CD4-positive, alpha-beta T cell (primary cell): ENCODE measurements at regions not wholly inside any gene's neighbourhood (a gene's known extent, or its start where the extent isn't known, plus 50 kb on each side); places are given as distances from the start of the nearest gene placed in this dataset.

Experiments used
- ATAC-seq: fragments of 200-7000 bp; cut with Tn5 transposase; one replicate; pipeline ENCODE4 v1.10.0; 2022; ENCODE audit warnings: mild to moderate bottlenecking; ENCODE audit not compliant: poor library complexity
- CTCF ChIA-PET: fragments of 350-600 bp; sonication (Branson Sonifier 250); formaldehyde crosslinking; loops from one replicate; lab custom pipeline; 2021; ENCODE audit warnings: antibody characterized with exemption, inconsistent platforms; lab: Charles Lee
- POLR2A ChIA-PET: fragments of 350-600 bp; sonication (Branson Sonifier 250); formaldehyde crosslinking; loops from one replicate; lab custom pipeline; 2021; ENCODE audit warnings: antibody characterized with exemption, inconsistent platforms; lab: Charles Lee
- DNase-seq, 14 experiments: peaks; one replicate each; pipeline ENCODE4 v3.0.0-alpha.2; 2013 to 2020; ENCODE audit warnings: mixed read lengths in 2 of 14
- H3K27ac ChIP-seq, 2 donors: one replicate each; pipeline versions ENCODE4 v1.5.1 to v1.7.0; 2013; ENCODE audit warnings: low read length in 2 of 2, low read depth in 1 of 2, mild to moderate bottlenecking in 1 of 2
- H3K27me3 ChIP-seq, 2 experiments: 1 replicate in 1 of 2; 2 replicates in 1 of 2; pipeline versions ENCODE4 v1.6.1 to v1.7.0; 2013; ENCODE audit warnings: low read length in 2 of 2, control low read depth in 1 of 2, mild to moderate bottlenecking in 1 of 2, moderate library complexity in 1 of 2; ENCODE audit not compliant: insufficient read depth in 2 of 2, control insufficient read depth in 1 of 2
- H3K36me3 ChIP-seq: one replicate; pipeline ENCODE4 v1.6.1; 2013; ENCODE audit warnings: low read length, control low read depth; ENCODE audit not compliant: insufficient read depth
- H3K4me1 ChIP-seq: one replicate; pipeline ENCODE4 v1.6.1; 2013; ENCODE audit warnings: low read length, control low read depth; ENCODE audit not compliant: insufficient read depth
- H3K4me3 ChIP-seq: one replicate; pipeline ENCODE4 v1.5.1; 2013; ENCODE audit warnings: mild to moderate bottlenecking, low read length, moderate library complexity
- H3K9me3 ChIP-seq, 2 experiments: 1 replicate in 1 of 2; 2 replicates in 1 of 2; pipeline versions ENCODE4 v1.6.1 to v1.7.0; 2013; ENCODE audit warnings: low read length in 2 of 2, mild to moderate bottlenecking in 2 of 2, control low read depth in 1 of 2, moderate library complexity in 1 of 2; ENCODE audit not compliant: control insufficient read depth in 1 of 2, insufficient read depth in 1 of 2
- H3K27ac Mint-ChIP-seq: one replicate; pipeline ENCODE4 v1.8.0; 2020; ENCODE audit warnings: mixed read lengths
- H3K27me3 Mint-ChIP-seq: one replicate; pipeline ENCODE4 v1.8.0; 2021; ENCODE audit warnings: mixed read lengths
- H3K36me3 Mint-ChIP-seq: one replicate; pipeline ENCODE4 v1.8.0; 2021; ENCODE audit warnings: low read depth, mixed read lengths
- H3K4me1 Mint-ChIP-seq: one replicate; pipeline ENCODE4 v1.8.0; 2021; ENCODE audit warnings: low read depth, mixed read lengths
- H3K4me3 Mint-ChIP-seq: one replicate; pipeline ENCODE4 v1.8.0; 2020; ENCODE audit warnings: mild to moderate bottlenecking, mixed read lengths
- H3K9me3 Mint-ChIP-seq: one replicate; pipeline ENCODE4 v1.8.0; 2020; ENCODE audit warnings: mixed read lengths
- intact Hi-C, 2 experiments: fragments of 100-400 bp; cut with DNase I in 1 of 2; cut with micrococcal nuclease in 1 of 2; formaldehyde crosslinking; loops; one replicate each; pipeline versions ENCODE4 v1.15.1 to v1.9.0; 2023 to 2025; cut with DNase I, micrococcal nuclease
- TF ChIP-seq, protein P1 (sequence below): fragments of 200-600 bp; IDR thresholded peaks from one replicate; pipeline ENCODE4 v1.8.0; 2022; ENCODE audit warnings: antibody characterized with exemption, mild to moderate bottlenecking

DNA sequence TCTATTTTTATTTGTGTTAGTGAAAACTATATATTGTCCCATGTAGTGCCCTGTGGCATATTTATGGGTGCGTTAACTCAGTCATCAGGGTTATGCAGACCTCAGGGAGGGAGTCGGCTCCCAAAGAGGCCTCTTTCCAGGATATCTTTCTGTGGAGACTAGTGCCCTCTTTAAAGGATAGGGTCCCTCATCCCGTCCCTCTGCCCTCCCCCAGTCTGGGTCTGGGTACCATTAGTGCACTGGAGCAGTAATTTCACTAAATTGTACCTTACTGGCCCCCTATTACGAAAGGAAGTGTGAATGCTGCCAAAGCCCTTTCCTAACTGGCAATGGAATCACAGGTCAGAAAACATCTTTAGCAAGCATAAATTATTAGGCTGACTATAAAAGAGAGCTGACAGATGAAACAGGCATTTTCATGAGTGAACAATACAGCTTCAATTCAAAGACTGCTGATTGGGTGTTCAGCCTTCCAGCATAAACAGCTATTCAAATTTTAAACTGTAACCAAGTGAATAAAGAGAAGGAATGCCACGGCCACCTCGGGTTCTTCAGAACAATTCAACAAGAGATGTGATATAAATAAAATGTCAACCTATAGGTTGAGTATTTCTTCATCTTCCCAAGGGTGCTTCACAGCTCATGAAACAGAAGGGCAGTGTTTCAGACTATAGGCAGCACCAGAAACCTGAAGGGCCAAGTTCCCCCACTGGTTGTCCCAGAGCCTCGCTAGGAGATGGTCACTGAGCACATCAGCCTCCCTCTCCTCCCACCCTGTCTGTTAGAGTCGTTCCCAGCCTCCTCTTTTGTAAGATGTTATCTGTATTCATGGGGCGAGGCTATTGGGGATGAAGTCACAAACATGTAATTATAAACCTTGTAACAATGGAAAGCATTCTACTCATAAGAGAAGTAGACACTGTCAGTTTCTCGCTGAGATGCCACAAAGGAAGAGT is 318.7 kb downstream of the TMEM161B start:
- TF ChIP-seq, protein P1, sequence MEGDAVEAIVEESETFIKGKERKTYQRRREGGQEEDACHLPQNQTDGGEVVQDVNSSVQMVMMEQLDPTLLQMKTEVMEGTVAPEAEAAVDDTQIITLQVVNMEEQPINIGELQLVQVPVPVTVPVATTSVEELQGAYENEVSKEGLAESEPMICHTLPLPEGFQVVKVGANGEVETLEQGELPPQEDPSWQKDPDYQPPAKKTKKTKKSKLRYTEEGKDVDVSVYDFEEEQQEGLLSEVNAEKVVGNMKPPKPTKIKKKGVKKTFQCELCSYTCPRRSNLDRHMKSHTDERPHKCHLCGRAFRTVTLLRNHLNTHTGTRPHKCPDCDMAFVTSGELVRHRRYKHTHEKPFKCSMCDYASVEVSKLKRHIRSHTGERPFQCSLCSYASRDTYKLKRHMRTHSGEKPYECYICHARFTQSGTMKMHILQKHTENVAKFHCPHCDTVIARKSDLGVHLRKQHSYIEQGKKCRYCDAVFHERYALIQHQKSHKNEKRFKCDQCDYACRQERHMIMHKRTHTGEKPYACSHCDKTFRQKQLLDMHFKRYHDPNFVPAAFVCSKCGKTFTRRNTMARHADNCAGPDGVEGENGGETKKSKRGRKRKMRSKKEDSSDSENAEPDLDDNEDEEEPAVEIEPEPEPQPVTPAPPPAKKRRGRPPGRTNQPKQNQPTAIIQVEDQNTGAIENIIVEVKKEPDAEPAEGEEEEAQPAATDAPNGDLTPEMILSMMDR = no peak
- H3K4me1 Mint-ChIP-seq = no peaks in the 10 kb centered on the region
- H3K27ac ChIP-seq = no peak overlapping the region
- H3K9me3 Mint-ChIP-seq = peaks cover 3% of the 10 kb centered on the region
- DNase-seq (no peak), ATAC-seq (no peak)
- H3K36me3 ChIP-seq = no peaks in the 10 kb centered on the region
- POLR2A ChIA-PET = no interaction called here
- no peak overlapping the region for H3K4me3 Mint-ChIP-seq
- CTCF ChIA-PET = no interaction called here
- no peaks in the 10 kb centered on the region for H3K27me3 Mint-ChIP-seq
- H3K36me3 Mint-ChIP-seq = no peaks in the 10 kb centered on the region
- intact Hi-C loops = no loop called here
- no peaks in the 10 kb centered on the region for H3K9me3 ChIP-seq
- H3K4me1 ChIP-seq = no peaks in the 10 kb centered on the region
- no peaks in the 10 kb centered on the region for H3K27me3 ChIP-seq
- H3K27ac Mint-ChIP-seq = no peak overlapping the region
- H3K4me3 ChIP-seq = no peak overlapping the region

DNA sequence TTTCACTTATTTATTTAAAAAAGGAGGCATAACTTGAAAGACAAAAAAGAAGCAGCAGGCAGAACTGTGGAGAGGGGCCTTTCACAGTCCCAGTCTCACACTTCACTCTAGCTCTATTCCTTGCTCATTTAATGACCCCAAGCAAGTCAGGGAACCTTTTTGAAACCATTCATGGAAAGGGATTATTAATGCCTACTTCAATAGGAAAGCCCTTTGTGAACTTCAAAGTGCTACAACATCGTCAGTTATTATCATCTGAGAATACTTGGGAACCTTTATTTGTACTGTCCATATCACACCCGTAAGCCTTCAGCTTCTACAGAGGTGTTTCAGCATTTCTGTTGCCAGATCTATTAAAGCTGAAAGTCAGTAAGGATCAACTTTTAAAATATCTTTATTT is 320.2 kb downstream of the TMEM161B start:
- H3K4me1 Mint-ChIP-seq = no peaks in the 10 kb centered on the region
- no peaks in the 10 kb centered on the region for H3K4me1 ChIP-seq
- POLR2A ChIA-PET = no interaction called here
- H3K9me3 ChIP-seq = no peaks in the 10 kb centered on the region
- H3K9me3 Mint-ChIP-seq = peaks cover 3% of the 10 kb centered on the region
- no peak overlapping the region for H3K27ac ChIP-seq
- TF ChIP-seq, protein P1 = no peak
- H3K4me3 ChIP-seq = no peak overlapping the region
- CTCF ChIA-PET = no interaction called here
- H3K4me3 Mint-ChIP-seq = no peak overlapping the region
- no peaks in the 10 kb centered on the region for H3K27me3 ChIP-seq
- no peaks in the 10 kb centered on the region for H3K36me3 ChIP-seq
- intact Hi-C loops = no loop called here
- ATAC-seq (no peak), DNase-seq (no peak)
- no peak overlapping the region for H3K27ac Mint-ChIP-seq
- H3K27me3 Mint-ChIP-seq = peaks cover 6% of the 10 kb centered on the region
- H3K36me3 Mint-ChIP-seq = no peaks in the 10 kb centered on the region

DNA sequence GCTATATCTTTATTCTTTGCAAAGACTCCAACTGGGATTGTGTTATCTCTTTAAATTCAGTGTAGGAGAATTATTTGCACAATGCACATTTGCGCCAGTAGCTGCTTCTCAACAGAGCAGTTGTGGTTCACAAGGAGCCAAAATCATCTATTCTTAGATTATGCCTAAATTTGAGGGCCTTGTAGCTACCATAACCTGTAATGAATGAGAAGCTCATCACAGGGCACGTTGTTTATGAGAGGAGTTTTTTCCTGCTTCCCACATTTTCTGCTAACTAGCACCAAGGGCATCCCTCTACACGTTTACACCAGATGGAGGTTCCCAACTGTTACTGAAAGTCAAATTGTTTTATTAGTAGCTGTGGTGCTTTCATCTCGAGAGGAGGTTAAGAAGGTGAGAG is 322.4 kb downstream of the TMEM161B start:
- Mint-ChIP-seq H3K4me3 (no peak overlapping the region), H3K27me3 (peaks cover 7% of the 10 kb centered on the region), H3K36me3 (no peaks in the 10 kb centered on the region), H3K9me3 (peaks cover 3% of the 10 kb centered on the region), H3K27ac (no peak overlapping the region), H3K4me1 (no peaks in the 10 kb centered on the region)
- Histone ChIP-seq H3K4me1 (no peaks in the 10 kb centered on the region), H3K27me3 (no peaks in the 10 kb centered on the region), H3K4me3 (no peak overlapping the region), H3K27ac (no peak overlapping the region), H3K36me3 (no peaks in the 10 kb centered on the region), H3K9me3 (no peaks in the 10 kb centered on the region)
- POLR2A ChIA-PET = no interaction called here
- no peak for DNase-seq
- CTCF ChIA-PET = no interaction called here
- no peak for ATAC-seq
- TF ChIP-seq, protein P1 = no peak
- intact Hi-C loops = no loop called here
